Right kidney (tissue), 1 donor: ENCODE measurements at regions not wholly inside any gene's neighbourhood (a gene's known extent, or its start where the extent isn't known, plus 50 kb on each side); places are given as distances from the start of the nearest gene placed in this dataset.
A peak's percentile ranks its signal among the peaks of the same experiment; 100 is the strongest.

Experiments
- DNase-seq: peaks from one replicate; pipeline ENCODE4 v3.0.0-alpha.2; 2016

- DNase-seq: no peak
Measured at GRCh38 chr10:8498290-8498689, 443.8 kb downstream of the GATA3 start.

GRCh38 chr10:8498881-8499280, 444.4 kb downstream of the GATA3 start:
- DNase-seq: no peak

GRCh38 chr10:8499312-8499711, 444.8 kb downstream of the GATA3 start:
- DNase-seq: no peak

GRCh38 chr10:8499752-8500390, 445.4 kb downstream of the GATA3 start:
- DNase-seq: no peak

GRCh38 chr10:8502573-8502972, 448.1 kb downstream of the GATA3 start:
- DNase-seq: no peak

GRCh38 chr10:8504499-8504898, 450.0 kb downstream of the GATA3 start:
- no peak for DNase-seq

- DNase-seq: no peak
Measured at GRCh38 chr10:8507156-8507555, 452.7 kb downstream of the GATA3 start.

- DNase-seq: no peak
Measured at GRCh38 chr10:8508882-8509281, 454.4 kb downstream of the GATA3 start.

GRCh38 chr10:8510471-8510870, 456.0 kb downstream of the GATA3 start:
- DNase-seq: no peak

GRCh38 chr10:8511026-8511425, 456.5 kb downstream of the GATA3 start:
- no peak for DNase-seq

GRCh38 chr10:8513155-8514147, 459.0 kb downstream of the GATA3 start:
- no peak for DNase-seq

GRCh38 chr10:8520382-8520781, 465.9 kb downstream of the GATA3 start:
- DNase-seq: no peak

- DNase-seq: no peak
Measured at GRCh38 chr10:8527773-8528172, 473.3 kb downstream of the GATA3 start.

- DNase-seq: no peak
Measured at GRCh38 chr10:8531116-8531515, 476.6 kb downstream of the GATA3 start.

- DNase-seq: no peak
Measured at GRCh38 chr10:8532647-8533046, 478.2 kb downstream of the GATA3 start.

GRCh38 chr10:8533462-8533861, 479.0 kb downstream of the GATA3 start:
- no peak for DNase-seq

- DNase-seq: peak; percentile 20
Measured at GRCh38 chr10:8534096-8534495, 479.6 kb downstream of the GATA3 start.

- no peak for DNase-seq
Measured at GRCh38 chr10:8534891-8535290, 480.4 kb downstream of the GATA3 start.

GRCh38 chr10:8539056-8539455, 484.6 kb downstream of the GATA3 start:
- DNase-seq: no peak

GRCh38 chr10:8543361-8544056, 489.0 kb downstream of the GATA3 start:
- DNase-seq: no peak

GRCh38 chr10:8544057-8544380, 489.5 kb downstream of the GATA3 start:
- no peak for DNase-seq

- DNase-seq: no peak
Measured at GRCh38 chr10:8544500-8544899, 490.0 kb downstream of the GATA3 start.

- DNase-seq: no peak
Measured at GRCh38 chr10:8554574-8554973, 500.1 kb downstream of the GATA3 start.
